SW480 (cell line): ENCODE measurements at regions not wholly inside any gene's neighbourhood (a gene's known extent, or its start where the extent isn't known, plus 50 kb on each side); places are given as distances from the start of the nearest gene placed in this dataset.
"Not testable (repeated sequence)": the region's sequence is repeated elsewhere in the genome, so short reads cannot be mapped to it uniquely, and the experiment has no call there.

Experiments used
- DNase-seq: peaks from one replicate; pipeline ENCODE4 v3.0.0-alpha.2; 2016; ENCODE audit warnings: low spot score

DNA sequence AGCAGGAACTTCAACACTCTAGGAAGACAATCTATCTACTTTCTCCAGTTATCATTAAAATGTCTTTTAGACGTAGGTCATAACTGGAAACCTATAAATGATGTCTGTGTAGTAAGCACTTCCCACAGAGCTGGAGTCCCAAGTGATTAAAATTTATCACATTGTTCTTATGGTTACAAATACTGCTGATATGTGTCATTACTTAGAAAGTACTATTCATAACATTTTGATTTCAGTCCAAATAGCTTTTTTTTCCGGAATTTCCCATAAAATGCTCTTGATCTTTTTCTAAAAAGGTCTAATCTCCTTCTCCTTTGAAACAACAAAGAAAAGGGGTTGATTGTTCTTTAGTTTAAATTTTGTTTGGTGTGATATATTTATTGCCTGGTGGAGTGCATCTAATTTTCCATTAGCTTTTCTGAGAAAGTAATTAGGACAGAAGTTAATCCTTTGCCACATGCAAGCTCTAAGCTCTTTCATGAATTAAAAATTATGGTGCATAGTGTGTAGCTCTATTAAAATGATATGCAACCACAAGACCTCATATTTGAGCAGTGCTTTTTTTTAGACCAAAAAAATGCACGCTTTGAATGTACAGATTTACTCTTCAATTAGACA lies 132.7 kb upstream of the TCF21 start:
- DNase-seq, result no peak

DNA sequence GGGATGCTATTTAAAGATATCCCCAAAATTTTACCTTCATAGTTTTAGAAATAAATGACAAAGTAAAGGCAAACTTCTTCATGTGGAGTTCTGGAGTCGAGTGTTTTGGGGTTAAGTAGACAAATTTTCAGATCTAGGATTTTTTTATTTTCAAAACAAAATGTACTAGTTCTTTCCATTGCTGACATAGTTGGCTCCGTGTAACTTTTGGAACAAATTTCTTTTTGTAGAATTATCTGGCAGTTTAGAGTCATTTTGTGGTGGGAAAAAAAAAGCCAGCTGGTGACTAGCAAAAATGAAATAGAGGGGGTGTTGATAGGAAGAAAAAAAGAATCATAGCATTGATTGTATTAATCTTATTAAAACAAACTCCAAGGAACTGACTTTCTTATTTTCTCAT lies 131.6 kb upstream of the TCF21 start:
- DNase-seq, result no peak

DNA sequence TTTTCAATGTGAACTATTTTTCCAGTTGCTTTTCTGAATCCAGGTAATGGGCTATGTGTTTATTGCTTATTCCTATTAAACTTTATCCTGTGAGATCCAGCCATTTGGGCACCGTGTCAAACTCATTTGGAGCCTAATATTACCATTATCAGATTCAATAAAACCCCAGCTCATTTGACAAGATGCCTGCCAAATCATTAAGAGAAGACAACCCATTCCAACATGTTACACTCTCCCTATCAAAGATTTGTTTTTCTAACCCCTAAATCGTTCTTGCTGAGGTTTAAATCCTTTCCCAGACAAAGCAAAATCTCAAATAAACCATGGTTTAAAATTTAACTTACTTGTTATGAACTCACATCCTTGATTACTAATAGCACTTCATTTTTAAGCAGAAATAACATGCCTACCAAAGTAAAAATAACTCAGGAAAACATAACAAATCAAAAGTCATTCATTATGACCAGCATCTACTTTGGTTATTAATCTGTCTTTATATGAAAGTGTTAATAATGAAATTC lies 130.0 kb upstream of the TCF21 start:
- DNase-seq, result no peak

DNA sequence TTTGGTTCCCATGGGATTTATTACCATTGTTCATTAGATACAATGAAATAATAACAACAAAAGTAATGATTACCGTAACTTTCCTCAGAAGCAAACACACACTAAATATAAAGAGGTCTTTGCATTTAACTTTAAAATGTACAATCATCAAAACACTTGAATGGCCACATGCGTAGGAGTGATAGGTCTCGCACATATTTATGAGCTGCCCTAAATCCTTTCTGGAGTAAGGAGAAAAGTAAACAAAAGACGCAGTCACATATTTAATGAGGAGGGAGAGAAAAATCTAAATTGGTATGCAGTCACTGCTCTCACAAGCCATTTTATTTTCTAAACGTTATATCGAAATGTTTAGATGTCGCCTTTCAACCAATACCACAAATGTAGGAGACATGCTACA lies 129.4 kb upstream of the TCF21 start:
- DNase-seq, result no peak

DNA sequence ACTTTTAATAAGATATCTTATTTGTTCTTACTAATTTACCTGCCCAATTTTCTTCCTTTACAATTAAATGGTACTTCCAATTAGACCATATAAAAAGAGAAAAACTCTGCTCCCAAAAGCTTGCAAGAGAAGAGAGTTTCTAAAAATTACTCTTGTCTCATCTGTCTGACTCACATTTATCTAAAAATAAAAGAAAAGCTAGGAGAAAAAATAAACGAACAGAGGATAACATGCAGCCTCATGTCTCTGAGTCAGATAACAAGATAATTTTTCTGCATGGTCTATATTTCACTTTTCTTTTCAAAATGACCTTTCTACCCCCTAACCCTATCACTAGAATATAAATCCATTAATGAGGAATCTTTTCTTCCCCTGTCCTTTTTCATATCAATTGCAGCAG lies 127.2 kb upstream of the TCF21 start:
- DNase-seq, result no peak

DNA sequence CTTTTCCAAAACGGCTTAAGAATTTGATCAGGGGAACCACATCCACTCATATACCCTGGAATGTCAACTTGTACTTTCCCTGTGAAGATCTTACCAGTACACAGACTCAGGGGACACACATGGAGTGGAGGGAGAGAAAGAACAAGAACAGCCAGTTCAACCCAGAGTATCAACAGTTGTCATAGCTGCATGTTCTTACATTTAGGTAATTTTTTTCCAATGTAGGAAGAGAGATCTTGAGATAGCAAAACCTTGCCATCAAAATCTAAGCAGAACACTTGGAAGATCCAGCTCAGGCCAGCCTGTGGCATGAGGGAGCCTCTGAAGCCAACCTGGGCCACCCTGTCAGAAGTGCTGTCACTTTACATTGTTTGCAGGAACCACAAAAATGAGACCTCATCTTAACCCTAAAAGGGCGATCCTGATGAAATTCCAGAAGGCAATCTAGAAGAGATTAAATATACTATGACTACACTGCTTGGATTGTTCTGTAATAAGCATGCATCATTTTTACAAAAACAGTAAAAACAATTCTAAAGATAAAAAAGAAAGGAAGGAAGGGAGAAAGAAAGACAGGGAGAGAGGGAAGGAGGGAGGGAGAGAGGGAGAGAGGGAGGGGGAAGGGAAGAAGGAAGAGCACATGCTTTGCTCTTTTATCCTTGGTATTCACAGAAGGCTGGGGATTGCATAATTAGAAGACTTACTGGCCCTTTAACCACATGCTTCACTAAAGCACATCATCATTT lies 124.7 kb upstream of the TCF21 start:
- no peak for DNase-seq

DNA sequence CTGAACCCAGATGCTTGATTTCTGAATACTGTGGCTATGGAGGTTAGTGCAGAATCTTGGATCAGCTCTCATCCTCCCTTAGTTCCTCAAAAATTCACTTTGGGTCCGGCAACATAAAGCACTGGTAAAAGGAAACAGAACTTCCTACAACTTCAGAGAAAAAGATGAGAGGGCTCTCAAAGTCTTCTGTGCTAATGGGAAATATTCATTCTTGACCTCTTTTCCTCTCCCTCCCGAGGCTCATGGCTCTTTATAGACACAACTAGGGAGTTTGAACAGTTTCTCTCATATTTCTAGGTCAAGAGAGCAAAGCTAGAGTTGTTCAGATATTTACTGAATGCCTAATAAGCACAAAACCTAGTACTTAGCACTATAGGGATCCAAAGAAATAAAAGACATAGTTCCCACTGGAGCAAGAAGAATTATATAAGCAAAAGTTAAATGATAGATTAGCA lies 124.1 kb upstream of the TCF21 start:
- no peak for DNase-seq

DNA sequence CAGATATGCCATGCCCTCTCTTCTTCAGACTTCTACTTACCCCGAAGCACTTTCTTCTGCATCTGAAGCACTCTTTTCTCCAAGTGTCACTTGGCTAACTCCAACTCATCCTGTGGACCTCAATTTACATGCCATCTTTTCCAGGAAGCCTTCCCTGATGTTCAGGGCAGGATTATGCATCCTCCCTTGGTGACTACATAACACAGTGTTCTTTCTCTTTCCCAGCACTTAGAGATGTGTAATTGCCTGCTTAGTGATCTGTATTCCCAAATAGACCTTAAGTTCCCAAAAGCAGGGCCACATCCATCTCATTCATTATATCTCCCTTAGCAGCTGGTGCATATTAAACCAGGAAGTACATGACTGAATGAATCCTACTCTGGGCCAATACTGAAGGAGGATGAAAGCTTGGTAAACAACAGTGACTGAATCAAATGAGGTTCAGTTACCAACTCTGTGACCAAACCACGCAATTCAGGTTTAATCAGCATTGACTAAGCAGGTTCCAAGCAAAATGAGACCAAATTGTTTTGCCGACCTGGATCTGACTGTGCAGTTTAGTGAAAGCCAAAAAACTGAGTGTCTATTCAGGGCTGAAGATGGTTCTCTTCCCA lies 121.4 kb upstream of the TCF21 start:
- no peak for DNase-seq

DNA sequence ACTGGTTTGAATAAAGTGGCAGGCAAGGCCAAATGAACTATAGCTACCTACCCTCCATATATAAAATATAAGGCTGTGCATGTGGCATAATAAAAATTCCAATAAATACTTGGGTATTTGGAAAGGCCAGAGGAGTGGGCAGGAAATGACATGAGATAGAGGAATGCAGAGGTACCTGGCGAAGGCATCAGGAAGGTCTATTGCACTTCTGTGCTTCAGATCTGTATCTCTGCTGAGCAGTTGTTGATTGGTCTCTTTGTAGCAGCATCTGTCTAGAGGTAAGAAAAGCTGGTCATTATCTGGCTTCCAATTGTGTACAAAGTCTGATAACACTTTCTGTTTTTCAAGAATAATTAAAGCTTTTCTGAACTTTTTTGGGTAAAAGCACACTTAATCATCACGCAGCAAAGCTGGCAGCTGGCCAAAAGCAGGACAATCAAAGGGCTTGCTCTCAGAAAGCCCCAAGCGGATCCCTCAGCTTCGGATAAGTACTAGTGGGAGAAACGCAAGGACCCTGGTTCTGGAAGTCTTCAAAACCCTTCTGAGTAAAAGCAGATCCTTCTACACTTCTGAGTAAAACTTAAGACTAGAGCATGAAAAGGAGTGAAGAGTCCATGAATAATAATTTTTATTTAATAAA lies 120.1 kb upstream of the TCF21 start:
- DNase-seq, result peak; percentile 2

DNA sequence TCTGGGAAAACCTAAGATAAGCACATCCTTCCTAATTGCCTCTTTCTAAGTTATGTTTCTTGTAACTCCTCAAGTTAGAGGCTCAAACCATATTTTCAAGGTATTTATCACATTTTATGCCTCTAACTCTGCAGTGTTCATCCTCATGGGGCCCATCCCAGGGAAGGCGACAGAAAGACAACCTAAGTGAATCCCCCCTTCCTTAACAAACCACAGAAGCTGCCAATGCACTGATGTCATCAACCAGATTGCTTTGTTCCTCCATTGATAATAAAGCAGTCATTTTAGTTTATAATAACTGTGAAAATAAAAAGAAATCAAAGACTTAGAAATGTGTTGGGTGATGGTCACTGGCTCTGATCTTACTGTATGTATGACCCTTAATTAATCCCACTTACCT lies 119.5 kb upstream of the TCF21 start:
- DNase-seq, result no peak

DNA sequence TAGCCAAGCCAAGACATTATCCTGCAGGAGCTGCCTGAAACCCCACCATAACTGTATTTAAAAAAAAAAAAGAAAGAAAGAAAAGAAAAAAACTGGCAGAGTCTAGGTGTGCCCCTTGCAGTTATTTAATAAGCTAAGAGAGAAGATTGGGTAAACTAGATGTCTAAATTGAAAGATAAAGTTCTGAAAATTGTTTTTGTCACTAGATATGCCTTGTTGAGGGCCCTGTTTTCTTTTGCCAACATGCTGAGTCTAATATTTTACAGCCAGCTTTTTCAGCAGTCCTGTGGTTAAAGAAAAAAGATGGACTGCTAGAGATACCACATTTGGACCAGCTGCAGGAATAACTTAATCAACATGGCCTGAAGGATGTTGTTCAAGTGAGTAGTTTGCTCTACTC lies 116.3 kb upstream of the TCF21 start:
- DNase-seq, result no peak

DNA sequence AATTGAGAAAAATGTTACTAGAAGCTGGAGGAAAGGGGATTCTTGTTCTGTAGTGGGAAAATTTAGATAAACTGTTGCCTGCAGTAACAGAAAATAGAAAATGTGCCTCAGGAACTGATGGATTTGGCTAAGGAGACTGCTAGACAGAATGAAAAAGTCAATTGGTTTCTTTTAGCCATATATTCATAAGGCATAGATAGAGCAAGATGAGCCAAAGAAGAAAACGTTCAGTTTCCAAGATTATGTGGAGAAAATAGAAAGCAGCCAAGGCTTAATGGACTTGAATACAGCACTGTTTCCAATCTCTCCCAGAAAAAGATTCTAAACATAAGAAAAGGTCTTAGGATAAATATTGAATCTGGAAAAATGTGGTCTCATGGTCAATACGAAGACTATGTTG lies 115.1 kb upstream of the TCF21 start:
- no peak for DNase-seq

DNA sequence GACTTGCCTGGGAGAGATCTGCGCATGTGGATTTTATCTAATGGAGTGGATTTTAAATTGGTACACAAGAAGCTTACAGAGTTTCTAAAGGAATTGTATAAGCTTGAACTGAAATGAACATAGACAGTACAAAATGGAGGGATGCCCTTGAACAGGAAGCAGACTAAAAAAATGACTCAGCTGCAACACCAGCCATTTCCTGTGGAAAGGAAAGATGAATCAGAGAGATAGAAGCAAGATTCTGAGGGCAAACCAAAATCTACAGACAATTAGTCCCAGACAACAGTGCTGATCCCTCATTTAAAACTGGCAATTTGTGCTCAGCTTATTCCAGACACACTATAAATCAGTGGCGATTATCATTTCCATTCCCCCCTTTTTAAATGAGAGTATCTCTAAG lies 114.6 kb upstream of the TCF21 start:
- DNase-seq, result no peak

DNA sequence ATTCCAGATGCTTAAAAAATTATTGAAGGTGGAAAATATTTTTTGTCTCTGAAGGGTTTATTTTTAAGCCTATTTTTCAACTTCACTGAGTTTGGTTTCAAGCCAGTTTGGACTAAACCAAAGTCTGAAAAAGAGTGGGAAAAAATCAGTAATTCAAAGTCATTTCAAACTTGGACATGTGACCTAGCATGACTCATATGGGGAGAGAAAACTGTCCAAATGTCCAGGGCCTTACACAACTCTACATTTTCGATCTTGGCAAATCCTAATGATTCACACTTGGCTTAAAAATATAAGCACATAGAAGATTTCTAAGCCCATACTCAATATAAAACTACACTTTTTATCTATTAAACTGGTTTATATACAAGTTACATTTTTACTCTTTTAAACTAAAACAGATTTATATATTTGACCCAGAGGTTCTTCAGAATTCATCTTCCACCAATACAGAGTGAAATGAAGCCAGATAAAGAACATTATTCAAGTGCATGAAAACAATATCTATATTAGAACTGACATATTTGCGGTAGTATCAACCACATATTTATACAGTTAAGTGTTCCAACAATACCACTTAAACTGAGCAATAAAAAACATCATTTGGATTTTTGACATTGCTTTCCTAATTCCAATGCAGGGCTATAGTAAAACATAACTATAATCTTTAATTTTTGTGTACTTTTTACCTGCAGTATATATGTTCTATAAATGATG lies 110.3 kb upstream of the TCF21 start:
- no peak for DNase-seq

DNA sequence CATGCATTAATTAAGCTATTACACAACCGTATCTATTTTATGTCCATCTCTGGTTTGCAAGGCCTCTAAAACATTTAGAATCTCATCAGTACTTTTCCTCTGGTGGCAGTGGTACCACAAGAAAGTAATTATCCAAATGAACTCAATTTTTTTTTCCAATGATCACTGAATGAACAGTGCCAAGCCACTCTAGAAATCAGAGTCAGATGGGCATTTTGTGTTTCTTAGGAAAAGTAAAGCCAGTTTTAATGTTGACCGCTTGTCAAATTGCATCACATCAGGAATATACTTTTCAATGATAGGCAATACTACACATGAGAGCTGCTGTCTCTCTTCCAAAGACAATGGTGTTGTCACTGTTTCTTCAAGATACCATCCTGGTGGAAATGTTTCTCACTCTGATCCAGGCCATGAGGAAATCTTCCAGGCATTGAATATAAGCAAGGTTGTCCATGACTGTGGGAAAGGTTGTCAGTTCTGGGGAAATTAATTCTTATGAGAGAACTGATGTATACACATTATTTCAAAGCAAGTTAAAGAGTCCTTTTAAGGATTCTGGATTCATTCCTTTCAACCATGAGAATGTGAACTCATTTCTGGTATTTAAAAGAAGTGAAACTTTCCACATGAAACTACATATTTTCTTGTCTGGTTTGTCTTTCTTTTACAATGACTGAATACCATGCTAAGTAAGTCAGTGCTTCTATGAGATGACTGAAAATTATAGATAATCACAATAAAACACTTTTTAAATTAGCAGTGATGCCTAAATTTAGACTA lies 108.8 kb upstream of the TCF21 start:
- no peak for DNase-seq

DNA sequence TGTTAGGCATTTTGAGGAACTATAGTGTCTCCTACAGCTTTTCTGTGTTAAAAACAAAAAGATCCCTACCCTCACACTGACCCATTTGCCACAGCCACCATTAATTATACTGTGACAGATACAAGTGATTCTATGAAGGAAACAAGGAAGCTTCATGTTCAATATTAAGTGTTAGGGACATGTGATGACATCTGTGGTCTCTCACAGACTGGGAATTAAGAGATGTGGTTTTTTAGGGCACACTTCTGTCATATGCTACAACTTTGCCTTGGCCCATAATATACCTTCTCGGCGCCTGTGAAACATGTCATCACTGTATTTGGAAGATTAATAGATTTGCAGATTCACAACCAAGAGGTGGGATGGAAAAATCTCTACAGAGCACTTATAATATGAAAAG lies 102.9 kb upstream of the TCF21 start:
- DNase-seq, result no peak

DNA sequence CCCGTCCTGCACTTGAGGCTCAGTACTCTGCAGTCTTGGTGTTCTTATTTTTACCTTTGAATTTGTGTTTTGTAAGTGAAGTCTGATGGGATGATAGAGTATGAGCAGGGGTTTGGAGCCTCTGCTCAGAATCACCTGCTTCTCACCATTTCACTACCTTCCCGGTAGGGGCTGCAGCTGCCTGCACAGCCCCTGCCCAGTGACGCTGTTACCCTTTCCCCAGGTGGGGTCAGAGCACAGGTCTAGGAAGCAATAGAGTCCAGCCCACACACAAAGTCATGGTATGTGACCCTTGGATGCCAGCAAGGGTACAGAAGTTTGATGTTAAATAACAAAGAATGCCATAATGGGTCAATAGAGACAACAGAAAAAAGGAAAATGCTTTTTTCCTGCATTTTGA lies 101.8 kb upstream of the TCF21 start:
- no peak for DNase-seq

DNA sequence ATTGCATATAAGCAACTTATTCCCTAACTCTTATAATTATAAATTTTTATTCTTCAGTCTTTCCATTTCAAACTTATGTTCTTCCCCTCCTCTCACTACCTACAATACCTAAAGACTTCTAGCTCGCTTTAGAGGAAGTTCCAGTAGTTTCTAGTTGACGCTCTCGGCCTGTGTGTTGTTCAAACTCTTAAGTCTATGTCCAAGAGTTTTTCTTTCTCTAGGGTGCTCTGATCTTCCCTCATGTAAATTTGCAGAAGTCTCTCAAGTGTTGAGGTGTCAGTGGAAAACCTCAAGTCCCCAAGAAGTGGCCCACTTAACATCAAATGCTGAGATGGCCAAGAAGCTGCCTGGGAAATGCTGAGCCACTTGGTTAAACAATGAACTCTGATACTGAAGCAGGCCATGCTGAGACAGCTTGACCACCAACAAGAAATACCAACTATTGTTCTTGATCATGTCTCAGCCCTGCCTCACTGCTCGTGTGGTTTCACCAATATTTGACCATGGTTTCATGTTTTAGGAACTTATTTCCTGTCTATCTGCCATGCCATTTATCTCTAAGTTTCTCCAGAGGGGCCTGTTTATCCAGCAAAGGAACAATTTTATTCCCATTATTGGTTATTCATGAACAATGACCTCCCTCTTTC lies 100.9 kb upstream of the TCF21 start:
- DNase-seq, result no peak

DNA sequence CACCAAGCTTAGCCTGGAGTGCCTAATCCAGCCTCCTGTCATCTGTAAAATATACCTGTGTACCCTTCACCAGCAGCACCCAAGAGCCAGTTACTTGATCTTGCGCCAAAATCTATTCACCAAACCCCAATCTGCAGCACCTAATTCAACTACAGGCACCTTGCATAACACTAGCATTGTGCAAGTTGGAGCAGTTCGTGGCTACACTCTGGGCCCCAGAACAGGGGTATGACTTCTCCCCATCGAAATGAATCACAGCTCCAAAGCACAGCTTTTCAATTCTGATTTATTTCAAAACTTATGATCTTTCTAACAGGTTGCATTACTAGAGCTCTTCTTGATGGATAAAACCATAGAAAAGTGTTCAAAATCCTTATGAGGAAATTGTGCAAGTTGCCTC lies 100.4 kb upstream of the TCF21 start:
- no peak for DNase-seq

DNA sequence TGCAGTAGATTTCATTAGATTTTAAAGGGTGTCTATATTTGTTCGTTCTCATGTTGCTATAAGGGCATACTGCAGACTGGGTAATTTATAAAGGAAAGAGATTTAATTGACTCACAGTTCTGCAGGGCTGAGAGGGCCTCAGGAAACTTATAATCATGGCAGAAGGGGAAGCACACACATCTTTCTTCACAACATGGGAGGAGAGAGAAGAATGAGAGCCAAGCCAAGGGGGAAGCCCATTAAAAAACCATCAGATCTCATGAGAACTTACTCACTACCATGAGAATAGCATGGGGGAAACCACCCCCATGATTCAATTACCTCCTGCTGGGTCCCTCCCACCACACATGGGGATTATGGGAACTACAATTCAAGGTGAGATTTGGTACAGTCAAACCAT lies 99.5 kb upstream of the TCF21 start:
- not testable (repeated sequence) for DNase-seq

DNA sequence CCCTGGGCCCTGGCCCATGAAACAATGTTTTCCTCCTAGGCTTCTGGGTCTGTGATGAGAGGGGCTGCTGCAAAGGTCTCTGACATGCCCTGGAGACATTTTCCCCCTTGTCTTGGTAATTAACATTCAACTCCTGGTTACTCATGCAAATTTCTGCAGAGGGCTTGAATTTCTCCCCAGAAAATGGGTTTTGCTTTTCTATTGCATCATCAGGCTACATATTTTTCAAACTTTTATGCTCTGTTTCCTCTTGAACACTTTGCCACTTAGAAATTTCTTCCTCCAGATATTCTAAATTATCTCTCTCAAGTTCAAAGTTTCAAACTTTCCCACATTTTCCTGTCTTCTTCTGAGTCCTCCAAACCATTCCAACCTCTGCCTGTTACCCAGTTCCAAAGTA lies 98.2 kb upstream of the TCF21 start:
- DNase-seq, result not testable (repeated sequence)
